ENCODE measurements at regions not wholly inside any gene's neighbourhood (a gene's known extent, or its start where the extent isn't known, plus 50 kb on each side); places are given as distances from the start of the nearest gene placed in this dataset.

DNA sequence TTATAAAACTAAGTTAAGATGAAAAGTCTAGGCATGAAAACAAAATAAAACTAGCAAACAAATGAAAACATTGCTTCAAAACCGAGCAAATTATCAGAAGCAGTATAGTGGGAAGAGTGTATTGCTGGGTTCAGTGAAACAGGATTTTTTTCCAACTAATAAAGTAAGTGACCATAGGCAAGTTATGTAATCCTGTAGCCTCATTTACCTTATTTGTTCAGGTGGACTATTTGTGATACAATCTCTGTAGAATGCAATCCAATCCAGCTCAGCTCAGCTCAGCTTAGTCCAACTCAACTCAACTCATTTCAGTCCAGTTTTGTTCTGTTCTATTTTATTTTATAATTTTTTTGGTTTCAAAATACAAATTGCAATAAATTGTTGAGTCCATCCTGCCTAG, 276.7 kb upstream of the LRIG3 start:
- no peak for DNase-seq

DNA sequence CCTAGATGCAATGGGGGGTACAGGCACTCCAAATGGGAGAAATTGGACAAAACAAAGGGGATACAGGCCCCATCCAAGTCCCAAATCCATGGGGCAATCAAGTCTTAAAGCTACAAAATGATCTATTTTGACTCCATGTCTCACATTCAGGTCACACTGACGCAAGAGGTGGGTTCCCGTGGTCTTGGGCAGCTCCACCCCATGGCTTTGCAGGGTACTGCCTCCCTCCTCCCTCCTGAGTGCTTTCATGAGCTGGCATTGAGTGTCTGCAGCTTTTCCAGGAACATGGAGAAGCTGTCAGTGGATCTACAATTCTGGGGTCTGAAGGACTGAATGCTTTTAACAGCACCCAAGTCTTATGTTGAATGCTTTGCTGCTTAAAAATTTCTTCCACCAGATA, 274.5 kb upstream of the LRIG3 start:
- DNase-seq, result no peak

DNA sequence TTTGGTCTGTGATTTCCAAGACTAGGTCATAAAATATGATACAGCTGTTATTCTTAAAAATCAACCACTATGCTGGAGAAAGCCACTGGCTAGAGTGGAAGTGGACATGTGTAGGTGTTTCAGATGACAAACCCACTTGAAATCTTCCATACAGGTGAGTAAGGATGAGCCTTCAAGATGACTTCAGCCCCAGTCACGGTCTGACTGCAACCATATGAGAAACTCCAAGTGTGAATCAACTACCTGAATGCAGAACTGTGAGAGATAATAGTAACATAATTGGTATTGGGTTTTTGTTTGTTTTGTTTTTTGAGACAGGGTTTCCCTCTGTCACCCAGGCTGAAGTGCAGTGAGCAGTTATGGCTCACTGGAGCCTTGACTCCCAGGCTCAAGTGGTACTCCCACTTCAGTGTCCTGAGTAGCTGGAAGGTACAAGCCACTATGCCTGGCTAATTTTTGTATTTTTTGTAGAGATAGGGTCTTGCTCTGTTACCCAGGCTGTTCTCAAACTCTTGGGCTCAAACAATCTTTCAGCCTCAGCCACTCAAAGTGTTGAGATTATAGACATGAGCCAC, 273.3 kb upstream of the LRIG3 start:
- no peak for DNase-seq

DNA sequence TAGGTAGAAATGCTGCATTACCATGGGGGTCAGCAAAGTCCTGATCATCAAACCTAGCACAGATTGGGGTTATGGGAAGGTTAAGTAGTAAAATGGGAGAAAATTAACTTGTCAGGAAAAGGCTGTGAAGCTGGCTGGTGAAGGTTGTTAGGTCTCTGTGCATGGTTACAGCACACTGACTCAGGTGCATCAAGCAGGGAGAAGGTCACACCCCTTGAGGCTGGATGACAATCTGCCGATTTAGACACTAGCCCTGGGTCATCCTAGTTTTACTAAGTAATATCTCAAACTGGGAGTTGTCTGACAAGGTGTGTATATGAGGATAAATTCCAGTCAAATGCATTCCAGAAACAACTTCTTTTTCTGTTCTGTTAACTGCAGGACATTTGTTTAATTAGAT, 271.1 kb upstream of the LRIG3 start:
- DNase-seq, result no peak

GRCh38 chr12:59186451-59186850, 266.1 kb upstream of the LRIG3 start:
- no peak for DNase-seq

GRCh38 chr12:59185295-59185694, 265.0 kb upstream of the LRIG3 start:
- no peak for DNase-seq

DNA sequence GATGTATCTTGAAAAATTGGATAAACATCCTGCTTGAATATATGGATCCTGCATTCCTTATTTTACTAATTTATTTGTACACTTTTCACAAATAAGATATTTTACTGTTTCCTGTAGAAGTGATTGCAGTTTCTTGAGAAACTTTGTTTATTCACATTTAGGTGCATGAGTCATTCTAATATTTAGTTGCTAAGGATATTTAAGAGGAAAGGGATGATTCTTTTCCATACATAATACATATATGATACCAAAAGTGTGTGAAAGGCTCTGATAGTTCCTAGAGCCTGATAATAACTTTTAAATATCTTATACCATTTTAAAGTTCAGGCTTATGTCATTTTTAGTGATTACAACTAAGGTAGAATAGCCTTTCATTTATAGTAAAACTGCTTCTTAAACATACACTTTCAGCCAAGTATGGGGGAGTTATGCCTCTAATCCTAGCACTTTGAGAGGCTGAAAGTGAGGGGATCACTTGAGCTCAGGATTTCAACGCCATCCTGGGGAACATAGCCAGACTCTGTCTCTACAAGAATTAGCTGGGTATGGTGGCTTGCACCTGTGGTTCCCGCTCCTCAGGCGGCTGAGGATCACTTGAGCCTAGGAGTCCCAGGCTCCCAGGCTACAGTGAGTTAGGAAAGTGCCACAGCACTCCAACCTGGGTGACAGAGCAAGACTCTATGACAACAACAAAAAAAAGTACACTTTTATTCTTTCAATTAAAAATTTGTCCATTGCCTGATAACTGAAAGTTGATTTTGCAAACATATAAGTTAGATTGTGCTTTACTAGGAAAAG, 262.6 kb upstream of the LRIG3 start:
- no peak for DNase-seq

GRCh38 chr12:59182191-59182590, 261.9 kb upstream of the LRIG3 start:
- DNase-seq, result peak; percentile 24

GRCh38 chr12:59181196-59181777, 261.0 kb upstream of the LRIG3 start:
- DNase-seq, result no peak

GRCh38 chr12:59179231-59179630, 258.9 kb upstream of the LRIG3 start:
- DNase-seq, result no peak

GRCh38 chr12:59173695-59174094, 253.4 kb upstream of the LRIG3 start:
- DNase-seq, result no peak

GRCh38 chr12:59168647-59169046, 248.3 kb upstream of the LRIG3 start:
- no peak for DNase-seq

- DNase-seq, result no peak
Measured at GRCh38 chr12:59166457-59166856, 246.2 kb upstream of the LRIG3 start.

GRCh38 chr12:59164991-59165718, 244.9 kb upstream of the LRIG3 start:
- DNase-seq, result peak; percentile 2

- no peak for DNase-seq
Measured at GRCh38 chr12:59164226-59164625, 243.9 kb upstream of the LRIG3 start.

DNA sequence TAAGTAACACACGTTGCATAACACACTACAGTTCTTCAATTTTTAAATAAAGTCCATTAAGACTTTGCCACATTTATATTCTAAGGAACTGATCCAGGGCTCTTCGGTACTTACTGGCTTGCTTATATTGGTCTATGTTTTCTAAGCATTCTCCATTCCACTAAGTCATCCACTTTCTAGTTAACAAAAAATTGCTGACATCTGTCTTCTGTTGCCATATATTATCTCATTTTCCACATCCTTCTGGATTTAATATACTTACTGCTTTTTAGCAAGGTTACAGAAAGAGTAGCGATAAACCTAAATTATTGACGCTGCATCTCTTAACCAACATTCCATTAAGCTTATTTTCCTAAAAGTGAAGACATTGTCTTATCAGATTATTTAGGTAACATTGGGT, 238.4 kb upstream of the LRIG3 start:
- no peak for DNase-seq

- DNase-seq, result no peak
Measured at GRCh38 chr12:59158066-59158465, 237.8 kb upstream of the LRIG3 start.

DNA sequence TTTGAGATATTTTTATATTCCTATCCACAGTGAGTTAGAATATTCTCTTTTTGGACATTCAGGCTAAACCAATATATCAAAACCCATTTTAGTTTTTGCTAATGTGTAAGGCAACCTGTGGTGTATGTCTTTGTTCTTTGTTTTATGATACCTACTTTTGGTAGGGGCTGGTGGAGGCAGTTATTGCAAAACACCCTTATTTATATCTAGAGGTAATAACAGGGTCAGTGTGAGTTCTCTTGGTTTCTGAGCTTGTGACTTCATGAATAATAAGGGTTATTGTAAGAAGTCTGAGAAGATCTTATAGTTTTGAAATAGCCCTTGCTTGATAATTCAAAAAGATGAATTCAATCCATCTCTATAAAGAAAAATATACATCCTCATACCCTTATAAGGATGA, 235.1 kb upstream of the LRIG3 start:
- no peak for DNase-seq

DNA sequence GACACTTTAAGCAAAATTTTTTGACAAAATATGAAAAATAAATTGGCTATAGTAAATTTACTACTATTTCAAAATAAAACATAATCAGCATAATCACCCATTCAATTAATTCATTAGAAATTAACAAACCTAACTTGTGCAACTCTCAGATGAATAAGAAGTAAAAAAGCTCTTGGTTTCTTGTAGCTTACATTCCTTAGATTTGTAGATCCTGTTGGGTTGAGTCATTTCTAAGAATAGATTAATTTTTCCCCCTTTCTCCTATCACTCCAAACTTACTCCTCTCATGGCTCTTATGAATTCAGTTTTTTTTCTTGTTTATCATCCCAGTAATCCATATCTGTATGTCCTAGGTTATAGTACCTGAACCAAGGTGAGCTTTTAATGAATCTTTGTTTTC, 230.9 kb upstream of the LRIG3 start:
- no peak for DNase-seq

GRCh38 chr12:59149995-59150642, 229.8 kb upstream of the LRIG3 start:
- peak; percentile 68 for DNase-seq

GRCh38 chr12:59147791-59148190, 227.5 kb upstream of the LRIG3 start:
- no peak for DNase-seq

- no peak for DNase-seq
Measured at GRCh38 chr12:59142183-59142790, 222.0 kb upstream of the LRIG3 start.

GRCh38 chr12:59134750-59135149, 214.4 kb upstream of the LRIG3 start:
- no peak for DNase-seq

Measured in activated CD4-positive, alpha-beta T cell treated with anti-CD3 and anti-CD28 coated beads, Interleukin-2, amount 50 U/mL, for 16 hours (primary cell).